ENCODE measurements at regions not wholly inside any gene's neighbourhood (a gene's known extent, or its start where the extent isn't known, plus 50 kb on each side); places are given as distances from the start of the nearest gene placed in this dataset.
"Not testable (repeated sequence)": the region's sequence is repeated elsewhere in the genome, so short reads cannot be mapped to it uniquely, and the experiment has no call there.

- H3K36me3 Mint-ChIP-seq = no peaks in the 10 kb centered on the region
- no peak for TF ChIP-seq CTCF (IDR thresholded peaks at IDR 0.05; ENCODE audit: unreplicated experiment)
- H3K4me3 Mint-ChIP-seq = no peak overlapping the region
- no peak for DNase-seq (ENCODE audit: low spot score in 2 of 2, unreplicated experiment in 2 of 2)
- H3K27ac Mint-ChIP-seq = no peak overlapping the region
- H3K4me1 Mint-ChIP-seq = peaks cover 18% of the 10 kb centered on the region
- H3K9me3 Mint-ChIP-seq = peaks cover 9% of the 10 kb centered on the region
- no peaks in the 10 kb centered on the region for H3K27me3 Mint-ChIP-seq (ENCODE audit: low read depth)
Observed at GRCh38 chr10:22810643-22811465, 96.5 kb upstream of the PIP4K2A start.

- no peaks in the 10 kb centered on the region for H3K36me3 Mint-ChIP-seq
- H3K4me1 Mint-ChIP-seq = peaks cover 34% of the 10 kb centered on the region
- no peak for TF ChIP-seq CTCF (IDR thresholded peaks at IDR 0.05; ENCODE audit: unreplicated experiment)
- DNase-seq (ENCODE audit: low spot score in 2 of 2, unreplicated experiment in 2 of 2) = no peak
- H3K27me3 Mint-ChIP-seq (ENCODE audit: low read depth) = no peaks in the 10 kb centered on the region
- no peak overlapping the region for H3K4me3 Mint-ChIP-seq
- no peak overlapping the region for H3K27ac Mint-ChIP-seq
- H3K9me3 Mint-ChIP-seq = peaks cover 9% of the 10 kb centered on the region
Observed at GRCh38 chr10:22807238-22807637, 92.9 kb upstream of the PIP4K2A start.

DNA sequence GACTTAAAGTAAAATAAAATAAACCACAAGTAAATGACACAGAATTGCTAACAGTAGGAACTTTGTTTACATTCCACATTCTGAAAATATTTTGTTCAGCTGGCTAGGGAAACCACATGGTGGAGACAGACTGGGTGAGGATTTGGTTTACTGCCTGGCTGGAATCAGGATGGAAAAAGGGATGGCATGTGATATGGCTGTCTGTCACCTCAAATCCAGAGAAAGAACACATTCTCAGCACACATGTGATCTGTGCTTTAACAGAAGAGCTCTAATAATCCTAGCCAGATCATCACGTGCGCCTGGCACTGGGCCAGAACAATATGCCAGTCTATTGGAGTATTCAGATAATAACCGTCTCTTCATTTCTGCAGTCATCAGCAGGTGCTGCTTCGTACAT is 90.9 kb upstream of the PIP4K2A start:
- Mint-ChIP-seq H3K4me3 (no peak overlapping the region), H3K4me1 (peaks cover 38% of the 10 kb centered on the region), H3K27ac (no peak overlapping the region), H3K36me3 (no peaks in the 10 kb centered on the region), H3K9me3 (peaks cover 5% of the 10 kb centered on the region), H3K27me3 (ENCODE audit: low read depth) (no peaks in the 10 kb centered on the region)
- DNase-seq (ENCODE audit: low spot score in 2 of 2, unreplicated experiment in 2 of 2) = no peak
- TF ChIP-seq CTCF (IDR thresholded peaks at IDR 0.05; ENCODE audit: unreplicated experiment) = no peak

DNA sequence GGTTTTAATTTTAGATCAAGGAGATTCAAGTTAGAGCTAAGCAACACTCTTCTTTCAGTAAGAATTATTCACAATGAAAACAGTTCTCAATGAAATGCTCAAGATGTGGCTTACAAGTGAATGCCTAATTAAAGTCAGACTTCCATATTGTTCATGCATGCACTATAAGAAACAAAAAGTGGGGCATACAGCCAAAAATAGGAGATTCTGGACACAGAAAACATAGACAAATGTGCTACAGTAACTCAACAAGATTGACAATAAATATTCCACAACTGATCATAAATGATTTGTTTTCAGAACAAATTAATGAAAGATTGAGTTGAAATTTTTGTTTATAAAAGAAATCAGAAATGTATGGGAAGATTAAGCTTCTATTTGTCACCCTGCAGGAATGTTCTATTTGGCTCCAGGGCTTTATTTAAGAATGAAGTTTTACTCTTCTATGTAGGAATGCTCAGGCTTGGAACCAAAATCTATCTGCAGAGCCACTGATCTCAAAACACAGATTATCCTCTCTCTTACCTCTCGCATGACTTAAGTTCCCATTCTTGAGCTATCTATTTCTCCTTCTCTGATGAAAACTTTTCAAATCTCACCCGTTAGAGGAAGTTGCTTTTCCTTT is 89.0 kb upstream of the PIP4K2A start:
- TF ChIP-seq CTCF (IDR thresholded peaks at IDR 0.05; ENCODE audit: unreplicated experiment) = no peak
- no peaks in the 10 kb centered on the region for H3K27me3 Mint-ChIP-seq (ENCODE audit: low read depth)

DNA sequence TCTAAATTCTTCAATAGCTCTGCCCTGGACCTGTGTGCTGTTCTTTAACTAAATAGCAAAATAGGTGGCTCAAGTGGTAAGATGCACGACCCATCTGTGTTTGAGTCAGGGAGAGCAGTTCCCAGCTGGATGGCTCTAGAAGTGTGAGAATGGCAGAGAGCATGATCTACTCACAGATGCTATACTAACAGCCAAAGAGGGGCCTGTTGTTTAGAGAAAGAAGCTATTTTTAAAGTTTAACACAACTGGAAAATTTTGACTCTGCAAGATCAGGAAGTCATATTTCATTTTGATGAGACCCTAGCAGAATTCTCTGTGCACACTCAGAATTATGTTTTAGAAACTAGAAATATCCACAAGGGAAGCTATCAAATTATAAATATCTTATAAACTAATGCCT is 87.4 kb upstream of the PIP4K2A start:
- no peak overlapping the region for H3K27ac Mint-ChIP-seq
- DNase-seq (ENCODE audit: low spot score in 2 of 2, unreplicated experiment in 2 of 2) = no peak
- H3K4me3 Mint-ChIP-seq = no peak overlapping the region
- H3K27me3 Mint-ChIP-seq (ENCODE audit: low read depth) = no peaks in the 10 kb centered on the region
- peaks cover 35% of the 10 kb centered on the region for H3K4me1 Mint-ChIP-seq
- no peaks in the 10 kb centered on the region for H3K36me3 Mint-ChIP-seq
- H3K9me3 Mint-ChIP-seq = peaks cover 4% of the 10 kb centered on the region
- TF ChIP-seq CTCF (IDR thresholded peaks at IDR 0.05; ENCODE audit: unreplicated experiment) = no peak

More for the DNA sequence above, 89.0 kb upstream of the PIP4K2A start:
- DNase-seq (ENCODE audit: low spot score in 2 of 2, unreplicated experiment in 2 of 2) = no peak
- Mint-ChIP-seq H3K4me3 (no peak overlapping the region), H3K27ac (peak overlapping the region; percentile 62), H3K36me3 (no peaks in the 10 kb centered on the region), H3K4me1 (peaks cover 38% of the 10 kb centered on the region), H3K9me3 (peaks cover 4% of the 10 kb centered on the region)

DNA sequence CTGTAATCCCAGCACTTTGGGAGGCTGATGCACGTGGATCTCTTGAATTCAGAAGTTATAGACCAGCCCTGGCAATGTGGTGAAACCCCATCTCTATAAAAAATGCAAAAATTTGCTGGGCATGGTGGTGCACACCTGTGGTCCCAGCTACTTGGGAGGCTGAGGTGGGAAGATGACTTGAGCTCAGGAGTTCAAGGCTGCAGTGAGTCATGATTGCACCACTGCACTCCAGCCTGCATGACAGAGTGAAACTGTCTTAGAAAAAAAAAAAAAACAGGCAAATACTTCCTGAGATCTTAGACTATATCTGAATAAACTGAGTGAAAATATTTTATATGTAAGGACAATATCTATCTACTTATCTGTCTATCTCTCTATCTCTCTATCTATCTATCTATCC is 83.4 kb upstream of the PIP4K2A start:
- not testable (repeated sequence) for H3K4me3 Mint-ChIP-seq

More for the DNA sequence above, 83.4 kb upstream of the PIP4K2A start:
- H3K9me3 Mint-ChIP-seq; H3K4me1 Mint-ChIP-seq; H3K27me3 Mint-ChIP-seq (ENCODE audit: low read depth); H3K36me3 Mint-ChIP-seq; H3K27ac Mint-ChIP-seq; DNase-seq (ENCODE audit: low spot score in 2 of 2, unreplicated experiment in 2 of 2): not testable (repeated sequence)

Measured in mesothelial cell of epicardium (in vitro differentiated cells).